Glutamatergic neuron (in vitro differentiated cells): ENCODE measurements at regions not wholly inside any gene's neighbourhood (a gene's known extent, or its start where the extent isn't known, plus 50 kb on each side); places are given as distances from the start of the nearest gene placed in this dataset.

Experiments
- DNase-seq: peaks from one replicate; pipeline ENCODE4 v3.0.0; 2022
- H3K27ac Mint-ChIP-seq: one replicate; pipeline ENCODE4 v1.8.0; 2020; ENCODE audit warnings: mild to moderate bottlenecking, mixed read lengths, inconsistent platforms; ENCODE audit not compliant: unreplicated experiment
- H3K27me3 Mint-ChIP-seq: one replicate; pipeline ENCODE4 v1.8.0; 2020; ENCODE audit warnings: mild to moderate bottlenecking, moderate library complexity, mixed read lengths, inconsistent platforms; ENCODE audit not compliant: unreplicated experiment
- H3K36me3 Mint-ChIP-seq: one replicate; pipeline ENCODE4 v1.8.0; 2020; ENCODE audit warnings: mild to moderate bottlenecking, mixed read lengths, inconsistent platforms; ENCODE audit not compliant: unreplicated experiment
- H3K4me1 Mint-ChIP-seq: one replicate; pipeline ENCODE4 v1.8.0; 2020; ENCODE audit warnings: mild to moderate bottlenecking, low read depth, mixed read lengths, inconsistent platforms; ENCODE audit not compliant: unreplicated experiment
- H3K4me3 Mint-ChIP-seq: one replicate; pipeline ENCODE4 v1.8.0; 2020; ENCODE audit warnings: mild to moderate bottlenecking, mixed read lengths, inconsistent platforms; ENCODE audit not compliant: unreplicated experiment
- H3K9me3 Mint-ChIP-seq: one replicate; pipeline ENCODE4 v1.8.0; 2020; ENCODE audit warnings: mild to moderate bottlenecking, moderate library complexity, mixed read lengths, inconsistent platforms; ENCODE audit not compliant: unreplicated experiment
- CTCF ChIP-seq: fragments of 200-600 bp; sonication (generic); IDR thresholded peaks from one replicate; pipeline ENCODE4 v1.5.0; 2021; ENCODE audit not compliant: partially characterized antibody, unreplicated experiment

- Mint-ChIP-seq H3K36me3 (no peaks in the 10 kb centered on the region), H3K27ac (no peak overlapping the region), H3K9me3 (peaks cover 2% of the 10 kb centered on the region), H3K4me1 (no peaks in the 10 kb centered on the region), H3K4me3 (no peak overlapping the region), H3K27me3 (peaks cover 2% of the 10 kb centered on the region)
- no peak for TF ChIP-seq CTCF
- DNase-seq, result no peak
These were observed 153.3 kb upstream of the KCNN2 start for GRCh38 chr5:114208588-114208987.

- H3K9me3 Mint-ChIP-seq, result peaks cover 2% of the 10 kb centered on the region
- H3K27me3 Mint-ChIP-seq, result peaks cover 2% of the 10 kb centered on the region
- H3K36me3 Mint-ChIP-seq, result no peaks in the 10 kb centered on the region
These were observed 151.2 kb upstream of the KCNN2 start for GRCh38 chr5:114210662-114211061.

GRCh38 chr5:114221807-114222206, 140.1 kb upstream of the KCNN2 start:
- no peak overlapping the region for H3K27ac Mint-ChIP-seq
- no peaks in the 10 kb centered on the region for H3K4me1 Mint-ChIP-seq
- H3K36me3 Mint-ChIP-seq, result no peaks in the 10 kb centered on the region
- no peaks in the 10 kb centered on the region for H3K27me3 Mint-ChIP-seq
- no peak overlapping the region for H3K4me3 Mint-ChIP-seq
- TF ChIP-seq CTCF, result no peak
- DNase-seq, result no peak
- H3K9me3 Mint-ChIP-seq, result no peaks in the 10 kb centered on the region

More at GRCh38 chr5:114210662-114211061, 151.2 kb upstream of the KCNN2 start:
- H3K4me1 Mint-ChIP-seq, result no peaks in the 10 kb centered on the region
- no peak overlapping the region for H3K4me3 Mint-ChIP-seq
- no peak for TF ChIP-seq CTCF
- no peak for DNase-seq
- no peak overlapping the region for H3K27ac Mint-ChIP-seq

- TF ChIP-seq CTCF, result peak; percentile 48
- Mint-ChIP-seq H3K27me3 (no peaks in the 10 kb centered on the region), H3K27ac (no peak overlapping the region), H3K36me3 (no peaks in the 10 kb centered on the region), H3K9me3 (no peaks in the 10 kb centered on the region), H3K4me3 (no peak overlapping the region), H3K4me1 (no peaks in the 10 kb centered on the region)
- no peak for DNase-seq
These were observed 138.0 kb upstream of the KCNN2 start for GRCh38 chr5:114223866-114224265.

GRCh38 chr5:114237766-114238165, 124.1 kb upstream of the KCNN2 start:
- H3K27me3 Mint-ChIP-seq, result peaks cover 1% of the 10 kb centered on the region
- TF ChIP-seq CTCF, result no peak
- H3K36me3 Mint-ChIP-seq, result no peaks in the 10 kb centered on the region
- H3K9me3 Mint-ChIP-seq, result no peaks in the 10 kb centered on the region
- DNase-seq, result no peak
- H3K4me1 Mint-ChIP-seq, result no peaks in the 10 kb centered on the region
- H3K27ac Mint-ChIP-seq, result no peak overlapping the region
- H3K4me3 Mint-ChIP-seq, result no peak overlapping the region
